ENCODE measurements at regions not wholly inside any gene's neighbourhood (a gene's known extent, or its start where the extent isn't known, plus 50 kb on each side); places are given as distances from the start of the nearest gene placed in this dataset.
A peak's percentile ranks its signal among the peaks of the same experiment; 100 is the strongest.

DNA sequence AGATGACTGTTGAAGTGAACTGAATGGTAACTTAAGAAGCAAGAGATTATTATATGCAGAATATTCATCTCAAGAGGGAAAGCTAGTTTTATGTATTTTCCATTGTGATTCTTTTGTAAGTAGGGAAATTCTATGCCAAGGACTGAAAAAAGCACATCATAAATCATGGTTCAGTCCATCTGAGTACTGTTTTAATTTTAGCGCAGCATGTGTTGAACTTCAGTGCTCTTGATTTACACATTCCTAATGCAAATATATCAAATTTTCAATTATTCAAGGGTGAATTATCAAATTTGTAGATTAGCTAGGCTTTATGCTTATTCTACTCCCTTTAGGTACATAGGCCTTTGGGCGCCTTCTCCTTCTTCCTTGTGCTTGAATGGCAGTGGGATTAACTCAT, 50.3 kb upstream of the TCF12 start:
- Mint-ChIP-seq H3K4me3 (no peak overlapping the region), H3K36me3 (ENCODE audit: low read depth) (no peaks in the 10 kb centered on the region), H3K27ac (no peak overlapping the region), H3K9me3 (no peaks in the 10 kb centered on the region), H3K27me3 (no peaks in the 10 kb centered on the region), H3K4me1 (no peaks in the 10 kb centered on the region)
- no peak for ATAC-seq (replicated peaks)

DNA sequence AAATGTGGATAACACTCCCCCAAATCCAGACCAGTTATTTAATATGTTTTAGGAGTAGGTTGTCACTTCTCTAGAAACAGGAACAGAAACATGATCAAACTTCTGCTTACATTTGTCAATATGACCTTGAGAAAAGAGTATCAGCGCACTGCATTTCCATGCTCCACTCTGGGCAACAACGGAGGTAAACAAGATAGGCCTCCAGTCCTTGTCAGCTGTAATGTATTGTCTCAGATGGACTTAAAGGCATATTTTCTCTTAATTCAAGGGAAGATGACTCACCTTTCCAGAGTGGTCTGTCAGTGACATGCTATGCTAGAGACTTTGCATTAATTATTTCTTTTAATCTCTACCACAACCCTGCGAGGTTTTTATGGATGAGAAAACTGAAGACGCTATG, 51.6 kb upstream of the TCF12 start:
- no peak for ATAC-seq (replicated peaks)
- H3K27me3 Mint-ChIP-seq = no peaks in the 10 kb centered on the region

DNA sequence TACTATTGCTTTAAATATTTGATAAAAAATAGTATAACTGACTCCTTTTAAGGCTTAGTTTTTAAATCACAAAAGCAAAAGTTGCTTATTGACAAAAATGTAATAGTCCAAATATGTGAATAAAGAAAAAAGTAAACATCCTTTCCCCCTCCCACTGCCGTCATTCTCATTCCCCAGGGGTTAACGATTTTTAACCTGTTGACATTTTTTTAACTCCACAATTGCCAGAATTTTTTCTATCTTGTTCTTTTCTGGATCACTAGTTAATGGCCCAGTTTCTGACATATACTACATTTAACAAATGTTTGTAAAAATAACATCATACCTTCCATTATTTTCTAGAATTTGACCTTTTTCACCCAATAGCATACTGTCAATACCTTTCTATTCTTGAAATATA, 60.6 kb upstream of the TCF12 start:
- Mint-ChIP-seq H3K27ac (no peak overlapping the region), H3K9me3 (no peaks in the 10 kb centered on the region), H3K27me3 (no peaks in the 10 kb centered on the region), H3K36me3 (ENCODE audit: low read depth) (no peaks in the 10 kb centered on the region), H3K4me3 (no peak overlapping the region), H3K4me1 (no peaks in the 10 kb centered on the region)
- no peak for ATAC-seq (replicated peaks)

More for the DNA sequence above, 51.6 kb upstream of the TCF12 start:
- no peak overlapping the region for H3K4me3 Mint-ChIP-seq
- no peaks in the 10 kb centered on the region for H3K4me1 Mint-ChIP-seq
- no peaks in the 10 kb centered on the region for H3K9me3 Mint-ChIP-seq
- H3K36me3 Mint-ChIP-seq (ENCODE audit: low read depth) = no peaks in the 10 kb centered on the region
- no peak overlapping the region for H3K27ac Mint-ChIP-seq

DNA sequence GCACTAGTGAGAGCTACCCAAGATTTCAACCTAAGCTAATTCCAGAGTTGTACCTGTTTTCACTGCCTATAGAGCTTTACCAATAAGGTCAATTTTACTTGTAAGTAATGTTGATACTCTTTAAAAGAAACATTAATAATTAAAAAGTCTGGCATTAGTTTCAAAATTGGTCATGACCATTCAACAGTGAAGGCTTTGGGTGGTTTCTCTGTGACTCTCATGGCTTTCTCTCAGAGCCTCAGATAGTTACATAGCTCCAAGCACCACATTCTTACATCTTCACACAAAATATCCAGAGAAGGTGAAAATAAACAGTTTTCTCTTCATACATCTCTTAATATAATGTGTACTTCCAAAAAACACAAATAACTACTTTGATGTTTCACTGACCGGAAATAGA, 61.5 kb upstream of the TCF12 start:
- Mint-ChIP-seq H3K27ac (no peak overlapping the region), H3K4me1 (no peaks in the 10 kb centered on the region)
- ATAC-seq (replicated peaks) = no peak

DNA sequence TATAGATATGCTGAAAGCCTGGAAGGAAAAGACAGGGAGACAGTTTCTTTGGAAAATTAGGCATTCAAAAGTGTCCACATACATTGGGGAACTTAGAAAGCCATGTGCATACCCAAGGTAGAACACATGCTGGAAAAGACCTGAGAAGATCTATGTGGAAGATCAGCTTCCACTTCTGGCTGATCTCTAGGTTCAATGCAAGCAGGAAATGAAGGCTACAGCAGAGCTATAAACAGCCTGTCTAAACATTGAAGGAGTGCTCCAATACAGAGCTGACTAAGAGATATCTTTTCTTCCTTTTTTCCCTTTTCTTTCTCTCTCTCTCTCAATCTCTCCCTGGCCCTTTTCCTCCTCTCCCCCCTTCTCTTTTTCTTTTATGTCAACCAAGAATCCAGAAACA, 73.6 kb upstream of the TCF12 start:
- no peak overlapping the region for H3K27ac Mint-ChIP-seq
- no peak overlapping the region for H3K4me3 Mint-ChIP-seq
- no peaks in the 10 kb centered on the region for H3K36me3 Mint-ChIP-seq (ENCODE audit: low read depth)
- no peaks in the 10 kb centered on the region for H3K9me3 Mint-ChIP-seq
- H3K27me3 Mint-ChIP-seq = no peaks in the 10 kb centered on the region
- H3K4me1 Mint-ChIP-seq = no peaks in the 10 kb centered on the region
- no peak for ATAC-seq (replicated peaks)

More for the DNA sequence above, 61.5 kb upstream of the TCF12 start:
- H3K9me3 Mint-ChIP-seq = no peaks in the 10 kb centered on the region
- no peaks in the 10 kb centered on the region for H3K27me3 Mint-ChIP-seq
- no peak overlapping the region for H3K4me3 Mint-ChIP-seq
- no peaks in the 10 kb centered on the region for H3K36me3 Mint-ChIP-seq (ENCODE audit: low read depth)

DNA sequence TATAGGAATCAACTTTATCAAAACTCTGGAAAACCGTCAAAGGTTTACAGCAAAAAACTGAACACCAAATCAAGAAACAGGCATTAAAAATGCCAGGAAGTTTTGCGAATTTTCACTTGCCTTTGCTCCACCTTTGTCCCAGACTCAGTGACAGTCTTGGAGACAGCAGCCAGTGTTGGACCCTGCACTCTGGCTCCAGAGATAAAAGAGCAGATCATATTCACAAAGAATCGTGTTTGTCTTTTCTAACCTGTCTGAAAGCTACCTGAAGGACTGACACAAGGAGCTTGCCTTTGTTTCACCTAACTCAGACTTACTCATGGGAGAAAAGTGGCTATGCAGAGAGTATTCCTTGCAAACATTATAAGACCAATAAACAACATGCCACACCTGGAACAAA, 74.0 kb upstream of the TCF12 start:
- Mint-ChIP-seq H3K27ac (no peak overlapping the region), H3K4me3 (no peak overlapping the region), H3K27me3 (no peaks in the 10 kb centered on the region), H3K4me1 (no peaks in the 10 kb centered on the region), H3K36me3 (ENCODE audit: low read depth) (no peaks in the 10 kb centered on the region), H3K9me3 (no peaks in the 10 kb centered on the region)
- ATAC-seq (replicated peaks) = no peak

DNA sequence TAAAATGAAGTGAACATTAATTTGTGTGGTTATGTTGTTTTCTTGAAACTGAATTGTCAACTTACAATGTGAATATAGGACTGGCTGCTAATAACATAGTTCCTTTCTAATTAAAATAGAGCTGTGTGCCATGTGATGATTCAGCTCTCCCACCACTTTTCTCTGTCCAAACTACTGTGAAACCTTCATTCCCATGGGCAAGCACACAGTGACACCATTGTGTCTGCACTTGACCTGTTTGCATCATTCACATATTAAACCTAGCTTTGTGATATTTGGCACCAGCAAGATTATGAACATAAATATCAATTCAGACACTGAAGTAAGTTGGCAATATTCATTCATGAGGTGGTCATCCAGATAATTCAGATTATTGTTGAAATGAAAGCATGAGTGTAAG, 78.8 kb upstream of the TCF12 start:
- Mint-ChIP-seq H3K4me1 (no peaks in the 10 kb centered on the region), H3K27ac (no peak overlapping the region), H3K36me3 (ENCODE audit: low read depth) (no peaks in the 10 kb centered on the region), H3K27me3 (no peaks in the 10 kb centered on the region), H3K4me3 (no peak overlapping the region), H3K9me3 (no peaks in the 10 kb centered on the region)
- no peak for ATAC-seq (replicated peaks)

DNA sequence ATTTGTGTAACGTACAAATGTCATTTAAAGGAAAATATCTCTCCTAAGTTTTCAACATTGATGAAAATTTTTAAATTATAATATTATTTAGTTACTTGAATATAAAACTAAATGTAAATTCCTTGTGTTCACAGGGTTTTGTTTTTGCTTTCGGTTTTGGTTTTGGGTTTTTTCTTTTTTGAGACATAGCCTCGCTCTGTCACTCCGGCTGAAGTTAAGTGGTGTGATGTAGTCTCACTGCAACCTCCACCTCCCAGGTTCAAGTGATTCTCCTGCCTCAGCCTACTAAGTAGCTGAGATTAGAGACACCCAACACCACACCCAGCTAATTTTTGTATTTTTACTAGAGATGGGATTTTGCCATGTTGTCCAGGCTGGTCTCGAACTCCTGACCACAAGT, 79.3 kb upstream of the TCF12 start:
- Mint-ChIP-seq H3K9me3 (no peaks in the 10 kb centered on the region), H3K4me1 (no peaks in the 10 kb centered on the region), H3K4me3 (no peak overlapping the region), H3K27me3 (no peaks in the 10 kb centered on the region), H3K36me3 (ENCODE audit: low read depth) (no peaks in the 10 kb centered on the region), H3K27ac (peak overlapping the region; percentile 44)
- no peak for ATAC-seq (replicated peaks)

DNA sequence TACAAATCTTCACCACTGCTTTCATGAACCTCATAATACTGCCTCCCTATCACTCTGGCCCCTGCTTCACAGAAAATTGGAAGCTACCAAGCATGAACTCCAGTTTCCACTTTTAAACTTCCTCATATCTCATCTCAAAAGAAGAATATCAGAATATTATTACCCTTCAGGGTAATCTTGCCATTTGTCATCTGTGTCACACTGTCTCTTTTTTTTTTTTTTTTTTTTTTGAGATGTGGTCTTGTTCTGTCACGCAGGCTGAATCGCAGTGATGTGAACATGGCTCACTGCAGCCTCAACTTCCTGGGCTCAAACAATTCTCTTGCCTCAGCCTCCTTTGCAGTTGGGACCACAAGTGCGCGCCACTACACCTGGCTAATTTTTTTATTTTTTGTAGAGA, 80.4 kb upstream of the TCF12 start:
- no peak overlapping the region for H3K27ac Mint-ChIP-seq
- no peaks in the 10 kb centered on the region for H3K36me3 Mint-ChIP-seq (ENCODE audit: low read depth)
- H3K4me1 Mint-ChIP-seq = no peaks in the 10 kb centered on the region
- no peaks in the 10 kb centered on the region for H3K27me3 Mint-ChIP-seq
- no peaks in the 10 kb centered on the region for H3K9me3 Mint-ChIP-seq
- no peak for ATAC-seq (replicated peaks)
- H3K4me3 Mint-ChIP-seq = no peak overlapping the region

DNA sequence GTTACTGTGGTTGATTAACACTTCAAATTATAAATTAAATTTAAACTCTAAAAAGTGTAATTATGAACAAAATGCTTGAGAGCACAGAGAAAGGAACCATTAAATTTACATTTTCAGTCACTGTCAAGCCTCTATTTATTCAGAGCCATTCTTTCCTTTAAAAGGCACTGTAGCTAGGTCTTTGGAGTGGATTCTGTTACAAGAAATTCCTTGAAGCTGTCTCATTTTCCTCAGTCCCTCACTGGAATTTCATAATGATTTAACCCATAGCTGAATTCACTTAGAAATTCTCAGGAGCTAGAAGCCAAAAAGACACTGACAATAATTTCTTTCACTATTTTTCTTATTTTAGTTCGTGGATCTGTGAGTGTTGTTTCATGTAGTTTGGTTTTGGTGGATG, 81.2 kb upstream of the TCF12 start:
- ATAC-seq (replicated peaks) = no peak
- Mint-ChIP-seq H3K27ac (no peak overlapping the region), H3K36me3 (ENCODE audit: low read depth) (no peaks in the 10 kb centered on the region), H3K9me3 (no peaks in the 10 kb centered on the region), H3K4me1 (no peaks in the 10 kb centered on the region), H3K4me3 (no peak overlapping the region), H3K27me3 (no peaks in the 10 kb centered on the region)

DNA sequence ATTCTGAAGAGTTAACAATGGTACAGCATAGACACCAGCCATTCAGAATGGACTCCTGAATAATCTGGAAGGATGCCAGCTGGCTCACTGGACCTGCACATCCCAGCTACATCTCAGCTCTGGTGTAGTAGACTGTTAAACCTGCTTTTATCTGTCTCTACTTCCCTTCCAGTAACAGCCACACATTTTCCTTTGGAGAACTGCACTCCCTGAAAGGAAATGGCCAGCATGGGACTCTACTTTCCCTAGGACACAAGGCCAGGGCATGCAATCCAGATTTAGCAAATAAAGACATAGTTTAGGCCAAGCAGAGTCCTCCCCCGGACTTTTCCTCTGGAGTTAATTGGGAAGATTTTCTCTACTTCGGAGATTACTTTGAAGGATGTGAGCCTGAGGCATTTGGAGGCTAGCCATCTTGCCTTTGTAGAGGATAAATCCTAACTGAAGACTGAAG, 82.7 kb upstream of the TCF12 start:
- H3K27me3 Mint-ChIP-seq = no peaks in the 10 kb centered on the region
- no peak for ATAC-seq (replicated peaks)
- no peaks in the 10 kb centered on the region for H3K4me1 Mint-ChIP-seq
- H3K9me3 Mint-ChIP-seq = no peaks in the 10 kb centered on the region
- no peak overlapping the region for H3K27ac Mint-ChIP-seq
- H3K4me3 Mint-ChIP-seq = no peak overlapping the region
- no peaks in the 10 kb centered on the region for H3K36me3 Mint-ChIP-seq (ENCODE audit: low read depth)

DNA sequence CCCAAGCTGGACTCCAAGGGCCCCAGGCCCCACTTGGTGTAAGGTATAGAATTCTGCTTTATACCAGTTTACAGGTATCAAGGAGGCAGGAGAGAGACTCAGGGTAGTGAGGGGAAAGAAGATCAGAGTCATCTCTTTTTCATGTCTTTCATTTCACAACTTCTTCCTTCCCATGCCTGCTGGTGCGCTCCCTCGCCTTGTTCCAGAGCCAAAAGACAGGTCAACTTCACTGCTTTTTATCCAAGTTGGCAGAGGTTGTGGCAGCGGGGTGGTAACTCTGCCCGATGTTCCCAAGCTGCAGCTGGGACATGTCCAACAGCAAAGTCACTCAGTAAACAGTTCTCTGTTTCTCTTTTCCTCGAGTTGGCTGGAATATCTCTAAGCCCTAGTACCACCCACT, 86.3 kb upstream of the TCF12 start:
- H3K4me3 Mint-ChIP-seq = no peak overlapping the region
- no peak overlapping the region for H3K27ac Mint-ChIP-seq
- no peak for ATAC-seq (replicated peaks)
- no peaks in the 10 kb centered on the region for H3K9me3 Mint-ChIP-seq
- H3K36me3 Mint-ChIP-seq (ENCODE audit: low read depth) = no peaks in the 10 kb centered on the region
- no peaks in the 10 kb centered on the region for H3K4me1 Mint-ChIP-seq
- H3K27me3 Mint-ChIP-seq = peaks cover 3% of the 10 kb centered on the region

DNA sequence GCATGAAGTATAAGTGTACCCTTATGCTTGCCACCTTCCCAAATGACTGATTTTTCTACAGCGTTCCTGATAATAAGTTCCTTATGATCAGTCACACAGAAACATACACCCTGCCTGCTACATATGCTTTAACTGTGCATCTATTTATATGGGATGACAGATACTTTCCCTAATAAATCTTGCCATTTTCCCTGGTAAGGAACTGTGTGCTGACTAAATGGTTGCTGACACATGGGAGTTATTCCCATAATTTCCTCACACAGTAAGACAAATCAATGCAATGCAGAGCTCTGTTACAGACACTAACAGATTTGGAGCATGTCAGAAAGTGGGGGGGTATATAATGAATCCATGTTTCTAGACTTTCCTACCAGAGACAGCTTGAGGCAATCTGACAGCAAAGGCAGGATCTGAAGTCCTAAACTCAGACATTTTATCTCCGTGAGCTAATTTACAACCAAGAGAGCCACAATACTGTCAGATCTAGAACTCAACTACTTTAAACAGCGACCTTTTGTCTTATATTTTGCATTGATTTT, 86.9 kb upstream of the TCF12 start:
- no peak overlapping the region for H3K4me3 Mint-ChIP-seq
- H3K27me3 Mint-ChIP-seq = peaks cover 3% of the 10 kb centered on the region
- H3K9me3 Mint-ChIP-seq = no peaks in the 10 kb centered on the region
- H3K36me3 Mint-ChIP-seq (ENCODE audit: low read depth) = no peaks in the 10 kb centered on the region
- no peak overlapping the region for H3K27ac Mint-ChIP-seq
- no peak for ATAC-seq (replicated peaks)
- H3K4me1 Mint-ChIP-seq = no peaks in the 10 kb centered on the region

DNA sequence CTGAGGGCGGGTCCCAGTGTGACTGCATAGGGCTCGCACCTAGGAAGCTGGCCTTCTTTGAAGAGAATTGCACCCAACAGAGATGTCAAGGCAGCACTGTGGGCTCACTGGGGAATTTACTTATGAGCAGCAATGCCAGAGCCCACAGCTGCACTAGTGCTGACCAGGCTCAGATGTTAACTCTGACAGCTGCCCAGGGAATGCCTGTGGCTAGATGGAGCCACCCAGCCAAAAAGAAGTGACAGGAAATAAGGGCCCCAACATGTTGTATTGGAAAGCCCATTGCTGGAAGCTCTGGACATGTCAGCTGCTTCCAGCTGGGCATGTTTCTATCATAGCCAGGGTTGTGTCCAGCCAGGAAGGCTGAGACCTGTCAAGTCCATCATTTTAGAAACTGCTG, 90.9 kb upstream of the ZNF280D start:
- no peaks in the 10 kb centered on the region for H3K36me3 Mint-ChIP-seq (ENCODE audit: low read depth)
- H3K27ac Mint-ChIP-seq = no peak overlapping the region
- no peak overlapping the region for H3K4me3 Mint-ChIP-seq
- H3K4me1 Mint-ChIP-seq = no peaks in the 10 kb centered on the region
- no peaks in the 10 kb centered on the region for H3K27me3 Mint-ChIP-seq
- no peak for ATAC-seq (replicated peaks)
- H3K9me3 Mint-ChIP-seq = no peaks in the 10 kb centered on the region

DNA sequence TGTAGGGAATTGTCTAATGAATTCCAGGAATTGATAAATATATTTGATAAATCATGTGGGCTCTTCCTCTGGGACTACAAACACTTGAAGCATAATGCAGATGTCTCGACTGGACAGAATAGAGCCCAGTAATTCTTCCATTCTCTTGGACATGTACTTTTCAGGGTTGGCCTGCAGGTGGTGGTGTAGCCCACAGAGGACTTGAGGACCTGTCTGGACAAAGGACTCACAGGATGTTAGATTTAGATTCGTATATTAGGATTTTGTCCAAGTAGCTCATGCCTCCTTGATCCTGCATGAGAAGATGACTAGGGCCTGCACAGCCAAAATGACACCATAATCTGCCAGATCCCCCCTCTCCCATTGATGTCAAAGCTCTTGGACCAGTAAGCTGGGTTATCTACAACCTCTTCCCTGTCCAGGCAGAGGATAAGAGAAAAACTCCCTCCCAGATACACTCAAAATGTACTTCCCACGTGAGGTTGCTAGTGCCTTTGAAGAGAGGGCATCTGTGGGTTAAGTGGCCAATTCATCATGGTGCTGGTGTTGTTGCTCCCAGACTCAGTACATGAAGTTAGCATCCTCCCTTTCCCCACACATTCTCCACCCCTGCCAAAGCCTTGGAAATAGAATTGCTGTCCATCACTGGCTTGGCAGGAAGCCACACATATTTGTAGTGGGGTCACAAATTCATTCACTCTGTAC, 88.6 kb upstream of the ZNF280D start:
- Mint-ChIP-seq H3K27me3 (no peaks in the 10 kb centered on the region), H3K4me1 (no peaks in the 10 kb centered on the region), H3K36me3 (ENCODE audit: low read depth) (no peaks in the 10 kb centered on the region), H3K4me3 (no peak overlapping the region), H3K9me3 (no peaks in the 10 kb centered on the region), H3K27ac (no peak overlapping the region)
- peak; percentile 56 for ATAC-seq (replicated peaks)

DNA sequence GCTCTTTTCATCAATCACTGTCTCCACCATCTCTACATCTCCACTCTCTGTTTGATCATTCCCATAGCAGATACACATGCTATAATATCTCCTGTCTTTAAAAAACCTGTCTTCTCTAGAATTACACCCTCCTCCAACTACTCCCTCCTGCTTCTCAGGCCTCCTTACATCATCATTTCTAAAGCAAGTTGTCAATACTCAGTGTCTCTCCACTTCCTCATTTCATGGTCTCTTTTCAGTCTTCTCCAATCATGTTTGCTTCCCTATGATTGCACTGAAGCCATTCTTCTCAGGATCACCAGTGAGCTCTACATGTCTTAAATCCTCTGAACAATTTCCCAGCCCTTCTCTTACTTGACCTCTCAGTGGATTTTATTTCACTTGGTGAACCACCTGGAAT, 87.0 kb upstream of the ZNF280D start:
- no peaks in the 10 kb centered on the region for H3K4me1 Mint-ChIP-seq
- no peak for ATAC-seq (replicated peaks)
- no peaks in the 10 kb centered on the region for H3K9me3 Mint-ChIP-seq
- H3K27me3 Mint-ChIP-seq = no peaks in the 10 kb centered on the region
- H3K36me3 Mint-ChIP-seq (ENCODE audit: low read depth) = no peaks in the 10 kb centered on the region
- H3K4me3 Mint-ChIP-seq = no peak overlapping the region
- H3K27ac Mint-ChIP-seq = peak overlapping the region; percentile 3

Measured in activated T-helper 17 cell treated with anti-CD3 and anti-CD28 coated beads, Interleukin-2, amount 50 U/mL, for 72 hours (primary cell).